Neuronal stem cell (in vitro differentiated cells): ENCODE measurements at regions not wholly inside any gene's neighbourhood (a gene's known extent, or its start where the extent isn't known, plus 50 kb on each side); places are given as distances from the start of the nearest gene placed in this dataset.

ENCODE experiments used
- DNase-seq: peaks from one replicate; pipeline ENCODE4 v3.0.0-alpha.2; 2013; ENCODE audit warnings: low spot score
- H2AFZ ChIP-seq: one replicate; pipeline ENCODE4 v1.6.1; 2013; ENCODE audit warnings: mild to moderate bottlenecking, low read length, inconsistent platforms
- H2AK5ac ChIP-seq: 2 replicates; pipeline ENCODE4 v1.6.1; 2013; ENCODE audit warnings: low read depth, mild to moderate bottlenecking, inconsistent platforms, low read length, moderate library complexity, mixed read lengths
- H2BK120ac ChIP-seq: 2 replicates; pipeline ENCODE4 v1.6.1; 2013; ENCODE audit warnings: low read depth, mild to moderate bottlenecking, inconsistent platforms, low read length, moderate library complexity, mixed read lengths
- H2BK12ac ChIP-seq: one replicate; pipeline ENCODE4 v1.6.1; 2013; ENCODE audit warnings: low read length, inconsistent platforms
- H2BK15ac ChIP-seq: 2 replicates; pipeline ENCODE4 v1.6.1; 2013; ENCODE audit warnings: mild to moderate bottlenecking, low read length, inconsistent platforms, mixed read lengths
- H2BK5ac ChIP-seq: one replicate; pipeline ENCODE4 v1.6.1; 2013; ENCODE audit warnings: inconsistent platforms, mild to moderate bottlenecking, low read length, moderate library complexity
- H3K14ac ChIP-seq: one replicate; pipeline ENCODE4 v1.6.1; 2013; ENCODE audit warnings: low read length, inconsistent platforms
- H3K18ac ChIP-seq: 2 replicates; pipeline ENCODE4 v1.6.1; 2013; ENCODE audit warnings: low read length, inconsistent platforms
- H3K23ac ChIP-seq: 2 replicates; pipeline ENCODE4 v1.6.1; 2013; ENCODE audit warnings: low read depth, mild to moderate bottlenecking, mixed read lengths, low read length, inconsistent platforms; ENCODE audit not compliant: poor library complexity
- H3K27ac ChIP-seq: replicated peaks from 3 replicates; pipeline ENCODE4 v1.5.1; 2013; ENCODE audit warnings: low read length, inconsistent platforms
- H3K27me3 ChIP-seq, 3 experiments: 2 replicates each; pipeline ENCODE4 v1.6.1; 2013; ENCODE audit warnings: low read length in 3 of 3, mild to moderate bottlenecking in 2 of 3, inconsistent platforms in 1 of 3, low read depth in 1 of 3, mixed read lengths in 1 of 3, moderate library complexity in 1 of 3; ENCODE audit not compliant: control insufficient read depth in 3 of 3, insufficient read depth in 3 of 3
- H3K36me3 ChIP-seq, 2 donors: replicated peaks in 1 of 2; 2 replicates each; pipeline ENCODE4 v1.6.1; 2013; ENCODE audit warnings: low read length in 2 of 2; ENCODE audit not compliant: control insufficient read depth in 2 of 2, insufficient read depth in 2 of 2
- H3K4ac ChIP-seq: 2 replicates; pipeline ENCODE4 v1.6.1; 2013; ENCODE audit warnings: inconsistent platforms, mild to moderate bottlenecking, low read length, moderate library complexity
- H3K4me1 ChIP-seq, 2 donors: 1 replicate in 1 of 2; 2 replicates in 1 of 2; pipeline ENCODE4 v1.6.1; 2013; ENCODE audit warnings: low read length in 2 of 2, low read depth in 1 of 2; ENCODE audit not compliant: control insufficient read depth in 2 of 2, insufficient read depth in 1 of 2
- H3K4me2 ChIP-seq: one replicate; pipeline ENCODE4 v1.6.1; 2013; ENCODE audit warnings: mild to moderate bottlenecking, low read length, inconsistent platforms; ENCODE audit not compliant: insufficient read depth, poor library complexity, severe bottlenecking
- H3K4me3 ChIP-seq, 2 donors: 2 replicates each; pipeline ENCODE4 v1.5.1; 2013; ENCODE audit warnings: low read length in 2 of 2, mild to moderate bottlenecking in 2 of 2, inconsistent platforms in 1 of 2, moderate library complexity in 1 of 2
- H3K79me1 ChIP-seq: one replicate; pipeline ENCODE4 v1.6.1; 2013; ENCODE audit warnings: low read depth, mild to moderate bottlenecking, inconsistent platforms, low read length, moderate library complexity
- H3K9ac ChIP-seq: one replicate; pipeline ENCODE4 v1.6.1; 2013; ENCODE audit warnings: mild to moderate bottlenecking, low read depth, low read length, inconsistent platforms; ENCODE audit not compliant: poor library complexity
- H3K9me3 ChIP-seq, 2 donors: replicated peaks in 1 of 2; 2 replicates each; pipeline versions ENCODE3 to v1.6.1; 2013; ENCODE audit warnings: low read length in 2 of 2, mild to moderate bottlenecking in 2 of 2, inconsistent platforms in 1 of 2, low read depth in 1 of 2, mixed read lengths in 1 of 2, moderate library complexity in 1 of 2; ENCODE audit not compliant: control insufficient read depth in 2 of 2, insufficient read depth in 1 of 2
- H4K8ac ChIP-seq: one replicate; pipeline ENCODE4 v1.6.1; 2013; ENCODE audit warnings: low read depth, mild to moderate bottlenecking, inconsistent platforms, low read length, moderate library complexity
- H4K91ac ChIP-seq: one replicate; pipeline ENCODE4 v1.6.1; 2013; ENCODE audit warnings: low read length, low read depth, mild to moderate bottlenecking, inconsistent platforms; ENCODE audit not compliant: poor library complexity
- WGBS, 2 donors: extraction: QIAGEN DNeasy Blood & Tissue Kit; methylation state at CpG; one replicate each; pipeline ENCODE4 v1.1.7; 2013; ENCODE audit warnings: missing lambda C conversion rate in 2 of 2, mixed read lengths in 1 of 2; ENCODE audit not compliant: insufficient read length in 2 of 2, insufficient replicate concordance in 1 of 2; ENCODE audit errors: extremely low coverage in 2 of 2; 5-methylcytosine and 5-hydroxymethylcytosine counted together

DNA sequence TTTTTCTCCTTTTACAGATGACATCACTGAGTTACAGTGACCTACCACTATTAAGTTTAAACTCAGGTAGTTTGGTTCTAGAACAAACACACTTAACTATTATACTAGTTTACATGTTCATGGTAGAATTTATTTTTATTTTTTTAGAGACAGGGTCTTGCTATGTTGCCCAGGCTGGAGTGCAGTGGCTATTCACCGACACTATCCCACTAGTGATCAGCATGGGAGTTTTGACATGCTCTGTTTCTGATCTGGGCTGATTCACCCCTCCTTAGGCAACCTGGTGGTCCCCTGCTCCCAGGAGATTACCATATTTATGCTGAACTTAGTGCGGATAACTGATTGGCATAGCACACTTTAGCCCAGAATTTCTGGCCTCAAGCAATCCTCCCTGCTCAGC, 66.4 kb upstream of the LTA4H start:
- Histone ChIP-seq H3K14ac (no peak overlapping the region), H3K23ac (no peak overlapping the region), H2BK15ac (no peak overlapping the region), H3K36me3 (no peaks in the 10 kb centered on the region), H4K8ac (no peak overlapping the region), H3K27ac (no peak overlapping the region), H3K79me1 (no peaks in the 10 kb centered on the region), H3K9me3 (no peaks in the 10 kb centered on the region), H2BK120ac (no peak overlapping the region), H3K27me3 (no peaks in the 10 kb centered on the region), H3K18ac (no peak overlapping the region), H3K9ac (no peak overlapping the region), H2BK5ac (no peak overlapping the region), H3K4me3 (no peak overlapping the region), H3K4ac (no peak overlapping the region), H2BK12ac (no peak overlapping the region), H2AK5ac (no peak overlapping the region), H3K4me2 (no peak overlapping the region), H2AFZ (no peak overlapping the region), H4K91ac (no peak overlapping the region), H3K4me1 (no peaks in the 10 kb centered on the region)
- no peak for DNase-seq
- no CpG with 5 or more reads among the region's 2 CpGs for WGBS, 2 donors

DNA sequence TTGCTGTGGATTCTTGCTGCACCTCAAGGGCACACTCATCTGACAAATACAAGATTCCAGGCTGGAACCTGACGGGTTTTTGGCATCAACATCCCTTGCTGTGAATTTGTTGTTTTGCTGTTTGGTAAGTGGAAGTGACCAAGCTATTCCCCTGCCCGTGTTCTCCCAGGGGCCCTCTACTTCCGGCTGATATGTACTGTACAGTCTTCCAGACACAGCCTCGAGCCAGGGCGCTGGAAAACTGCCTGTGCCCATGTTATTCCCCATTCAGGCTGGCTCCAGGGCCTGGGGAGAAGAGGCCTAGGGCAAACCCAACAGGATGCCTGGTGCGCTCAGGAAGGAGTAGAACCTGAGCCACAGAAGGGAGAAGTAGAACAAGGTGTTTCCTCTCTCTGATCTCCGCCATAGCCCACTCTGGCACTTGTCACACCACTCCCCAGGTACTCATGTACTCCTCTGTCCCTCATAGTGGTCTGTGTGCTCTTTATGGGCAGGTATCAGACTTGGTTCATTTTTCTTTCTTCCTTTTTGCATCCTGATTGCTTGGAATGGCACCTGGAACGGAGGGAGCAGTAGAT, 67.8 kb upstream of the LTA4H start:
- H4K8ac ChIP-seq, result no peak overlapping the region
- no peak for DNase-seq
- no peak overlapping the region for H2BK12ac ChIP-seq
- H3K4ac ChIP-seq, result no peak overlapping the region
- H3K27ac ChIP-seq, result no peak overlapping the region
- H3K79me1 ChIP-seq, result no peaks in the 10 kb centered on the region
- H2BK120ac ChIP-seq, result no peak overlapping the region
- no peak overlapping the region for H3K18ac ChIP-seq
- no peak overlapping the region for H2AFZ ChIP-seq
- no peaks in the 10 kb centered on the region for H3K36me3 ChIP-seq
- WGBS, 2 donors, result no CpG with 5 or more reads among the region's 8 CpGs
- H2AK5ac ChIP-seq, result no peak overlapping the region
- H3K23ac ChIP-seq, result no peak overlapping the region
- H2BK15ac ChIP-seq, result no peak overlapping the region
- H3K9me3 ChIP-seq, result no peaks in the 10 kb centered on the region
- no peaks in the 10 kb centered on the region for H3K27me3 ChIP-seq
- H3K9ac ChIP-seq, result no peak overlapping the region
- no peak overlapping the region for H3K4me2 ChIP-seq
- no peak overlapping the region for H3K4me3 ChIP-seq
- H4K91ac ChIP-seq, result no peak overlapping the region
- no peaks in the 10 kb centered on the region for H3K4me1 ChIP-seq
- no peak overlapping the region for H2BK5ac ChIP-seq
- H3K14ac ChIP-seq, result no peak overlapping the region

DNA sequence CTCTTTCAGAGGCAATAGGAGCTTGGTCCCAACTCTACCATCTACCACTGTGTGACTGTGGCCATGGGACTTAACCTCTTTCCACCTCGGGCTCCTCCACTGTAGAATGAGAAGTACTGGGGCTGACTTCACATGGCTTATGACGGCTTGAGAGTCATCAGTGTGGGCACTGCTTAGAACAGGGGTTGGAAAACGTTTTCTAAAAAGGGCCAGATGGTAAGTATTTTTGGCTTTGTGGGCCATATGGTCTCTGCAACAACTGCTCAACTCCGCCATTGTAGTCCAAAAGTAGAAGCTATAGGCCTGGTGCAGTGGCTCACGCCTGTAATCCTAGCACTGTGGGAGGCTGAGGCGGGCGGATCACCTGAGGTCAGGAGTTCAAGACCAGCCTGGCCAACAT, 69.2 kb upstream of the LTA4H start:
- Histone ChIP-seq H3K23ac (no peak overlapping the region), H3K79me1 (no peaks in the 10 kb centered on the region), H2BK12ac (no peak overlapping the region), H3K36me3 (no peaks in the 10 kb centered on the region), H2BK120ac (no peak overlapping the region), H3K27me3 (no peaks in the 10 kb centered on the region), H2AFZ (no peak overlapping the region), H3K9me3 (no peaks in the 10 kb centered on the region), H3K4me2 (no peak overlapping the region), H2AK5ac (no peak overlapping the region), H4K8ac (no peak overlapping the region), H2BK15ac (no peak overlapping the region), H3K9ac (no peak overlapping the region), H3K4me3 (no peak overlapping the region), H3K18ac (no peak overlapping the region), H2BK5ac (no peak overlapping the region), H3K27ac (no peak overlapping the region), H3K14ac (no peak overlapping the region), H3K4me1 (no peaks in the 10 kb centered on the region), H3K4ac (no peak overlapping the region), H4K91ac (no peak overlapping the region)
- no peak for DNase-seq
- WGBS, 2 donors, result no CpG with 5 or more reads among the region's 7 CpGs

DNA sequence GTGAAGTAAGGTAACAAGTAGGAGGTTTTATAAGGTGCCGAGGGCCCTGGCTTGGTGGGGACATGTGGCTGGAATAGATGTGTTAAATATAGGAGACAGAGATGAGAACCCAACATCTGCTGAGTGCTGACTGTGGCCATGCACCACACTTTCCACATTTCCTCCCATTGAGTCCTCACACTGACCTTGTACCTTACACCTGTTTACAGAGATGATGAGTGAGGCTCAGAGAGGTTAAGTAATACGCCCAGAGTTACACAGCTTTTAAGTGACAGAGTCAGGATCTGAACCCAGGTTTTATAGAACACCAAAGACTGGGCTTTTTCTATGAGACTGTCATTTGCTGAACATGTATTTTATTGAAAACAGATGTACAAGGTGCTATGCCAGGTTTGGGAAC, 70.8 kb upstream of the LTA4H start:
- Histone ChIP-seq H3K14ac (no peak overlapping the region), H3K9me3 (no peaks in the 10 kb centered on the region), H2AK5ac (no peak overlapping the region), H4K8ac (no peak overlapping the region), H3K79me1 (no peaks in the 10 kb centered on the region), H3K36me3 (no peaks in the 10 kb centered on the region), H3K27me3 (no peaks in the 10 kb centered on the region), H4K91ac (no peak overlapping the region), H3K23ac (no peak overlapping the region), H3K9ac (no peak overlapping the region), H3K4ac (no peak overlapping the region), H3K4me2 (no peak overlapping the region), H2AFZ (no peak overlapping the region), H3K27ac (no peak overlapping the region), H2BK5ac (no peak overlapping the region), H3K4me3 (no peak overlapping the region), H2BK120ac (no peak overlapping the region), H2BK12ac (no peak overlapping the region), H3K4me1 (no peaks in the 10 kb centered on the region), H3K18ac (no peak overlapping the region), H2BK15ac (no peak overlapping the region)
- no CpG with 5 or more reads among the region's 2 CpGs for whole genome bisulfite sequencing, 2 donors
- DNase-seq, result no peak
